Fibroblast of skin of left biceps (primary cell): ENCODE measurements at regions not wholly inside any gene's neighbourhood (a gene's known extent, or its start where the extent isn't known, plus 50 kb on each side); places are given as distances from the start of the nearest gene placed in this dataset.

Experiments used
- DNase-seq, 2 experiments: peaks; one replicate each; pipeline ENCODE4 v3.0.0-alpha.2; 2013; ENCODE audit warnings: low read depth in 2 of 2

DNA sequence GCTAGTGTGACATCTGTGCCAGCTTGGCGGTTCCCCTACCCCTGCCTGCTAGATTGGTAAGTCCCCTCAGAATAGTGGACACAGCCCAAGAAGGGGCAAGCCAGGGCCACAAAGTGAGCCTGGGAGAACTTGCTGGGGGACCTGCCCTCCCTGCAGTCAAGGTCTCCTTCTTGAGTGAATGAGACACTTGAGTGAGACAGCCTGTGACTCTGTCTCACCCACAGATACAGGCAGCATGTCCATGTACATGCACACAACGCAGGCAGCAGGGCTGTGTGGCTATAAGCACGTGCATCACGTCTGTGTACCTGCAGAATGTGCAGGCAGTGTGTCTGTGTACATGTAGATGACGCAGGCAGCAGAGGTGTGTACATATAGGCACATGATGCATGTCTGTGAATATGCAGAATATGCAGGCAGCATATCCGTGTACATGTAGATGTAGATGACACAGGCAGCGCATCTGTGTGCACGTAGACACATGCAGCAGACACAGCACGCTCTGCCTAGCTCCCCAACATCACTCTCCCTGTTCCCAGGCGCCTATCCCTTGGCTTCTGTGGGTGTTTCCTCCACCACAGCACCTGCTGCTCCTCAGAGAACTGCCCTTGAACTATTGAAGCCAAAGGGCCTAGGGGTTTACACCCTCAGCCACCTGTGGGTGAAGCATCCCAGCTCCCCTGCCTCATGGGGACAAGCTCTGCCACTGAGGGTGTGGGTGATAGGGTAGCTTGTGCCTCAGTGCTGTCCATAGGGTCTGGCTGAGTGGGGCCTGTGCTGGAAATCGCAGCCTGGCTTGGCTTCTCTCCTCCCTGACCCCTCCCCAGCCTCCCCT, 147.2 kb upstream of the TWIST2 start:
- DNase-seq: no peak

DNA sequence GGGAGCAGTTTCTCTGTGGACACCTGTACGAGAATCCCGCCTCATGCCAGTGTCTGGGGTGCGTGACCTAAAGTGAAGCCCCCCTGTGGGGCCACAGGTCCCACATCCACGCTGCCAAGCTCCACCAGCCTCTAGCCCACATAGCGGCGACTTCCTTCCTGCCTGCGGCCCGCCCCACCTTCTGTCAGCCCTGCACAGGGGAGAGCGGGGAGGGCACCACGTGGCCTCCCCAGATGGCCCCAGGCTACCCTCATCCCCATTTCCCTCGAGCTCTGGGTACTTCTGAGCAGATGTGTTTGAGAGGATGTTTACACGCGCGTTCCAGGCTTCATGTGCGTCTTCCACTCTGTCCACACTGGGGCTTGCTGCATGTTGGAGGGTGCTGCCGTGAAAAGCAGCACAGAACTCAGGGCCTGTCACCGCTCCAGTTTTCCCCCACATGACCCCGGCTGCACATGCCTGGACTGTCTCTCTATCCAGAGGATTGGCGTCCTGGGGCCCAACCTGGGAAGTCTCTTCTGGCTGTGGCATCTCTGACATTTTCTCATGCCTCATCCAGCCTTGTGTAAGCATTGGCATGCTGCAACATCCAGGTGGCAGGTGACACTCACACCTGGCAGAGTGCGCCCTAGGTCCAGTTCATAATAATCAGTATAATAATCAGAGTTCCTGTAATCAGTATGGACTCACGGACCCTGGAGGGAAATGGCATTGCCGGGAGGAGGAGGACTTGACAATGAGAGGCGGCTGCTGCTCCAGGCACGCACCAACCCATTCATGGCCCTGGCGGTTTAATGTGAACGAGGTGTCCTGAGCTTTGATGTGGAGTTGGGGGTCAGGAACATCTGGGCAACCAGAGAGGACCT, 146.3 kb upstream of the TWIST2 start:
- no peak for DNase-seq

DNA sequence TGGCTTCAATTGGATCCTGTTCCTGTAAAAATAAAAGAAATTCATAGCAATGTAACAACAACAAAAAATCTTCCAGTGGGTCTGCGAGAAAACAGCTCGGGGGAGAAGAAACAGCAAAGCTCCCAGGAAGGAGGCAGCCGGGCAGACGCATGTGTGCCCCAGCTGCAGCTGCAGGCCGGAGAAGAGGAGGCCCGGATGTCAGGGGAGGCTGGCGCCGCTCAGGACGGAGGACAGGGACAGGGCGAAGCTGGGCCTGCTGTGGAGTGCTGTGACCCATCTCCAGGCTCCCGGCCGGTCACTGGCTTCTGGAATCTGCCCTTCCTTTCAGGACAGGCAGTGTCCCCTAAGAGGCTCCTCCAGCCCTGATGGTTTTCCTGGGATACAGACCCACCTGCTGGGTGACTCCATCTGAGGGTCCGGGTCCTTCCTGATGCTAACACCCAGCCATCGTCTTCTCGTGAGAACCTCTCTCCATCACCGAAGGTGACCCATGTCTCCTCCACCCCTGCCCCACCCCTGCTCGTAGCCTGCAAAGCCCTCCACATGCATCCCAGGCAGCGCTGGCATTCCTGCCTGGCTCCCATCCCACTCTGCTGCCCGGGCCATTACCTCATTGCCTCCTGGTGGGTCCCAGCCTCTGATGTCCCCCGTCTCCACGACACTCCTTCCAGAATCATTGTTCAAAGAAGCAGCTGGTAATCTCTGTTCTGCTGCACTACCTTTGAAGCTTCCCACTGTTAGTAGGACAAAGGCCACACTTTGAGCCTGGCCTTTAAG, 145.4 kb upstream of the TWIST2 start:
- DNase-seq: no peak

DNA sequence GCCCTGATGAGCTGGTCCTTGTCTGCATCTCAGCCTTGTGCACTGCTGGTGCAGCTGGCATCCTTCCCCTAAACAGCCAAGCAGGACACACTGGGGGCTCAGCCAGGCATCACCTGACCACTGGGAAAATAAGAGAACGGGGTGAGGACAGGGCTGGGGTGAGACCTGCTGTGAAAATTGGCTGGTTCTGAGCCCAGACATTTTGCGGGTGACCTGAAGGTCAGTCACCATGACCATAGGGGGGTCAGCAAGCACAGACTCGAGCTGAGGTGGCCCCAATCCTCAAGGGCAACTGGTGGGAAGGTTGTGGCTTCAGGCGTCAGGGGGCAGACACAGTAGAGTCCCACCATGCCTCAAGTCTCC, 144.9 kb upstream of the TWIST2 start:
- DNase-seq: no peak

DNA sequence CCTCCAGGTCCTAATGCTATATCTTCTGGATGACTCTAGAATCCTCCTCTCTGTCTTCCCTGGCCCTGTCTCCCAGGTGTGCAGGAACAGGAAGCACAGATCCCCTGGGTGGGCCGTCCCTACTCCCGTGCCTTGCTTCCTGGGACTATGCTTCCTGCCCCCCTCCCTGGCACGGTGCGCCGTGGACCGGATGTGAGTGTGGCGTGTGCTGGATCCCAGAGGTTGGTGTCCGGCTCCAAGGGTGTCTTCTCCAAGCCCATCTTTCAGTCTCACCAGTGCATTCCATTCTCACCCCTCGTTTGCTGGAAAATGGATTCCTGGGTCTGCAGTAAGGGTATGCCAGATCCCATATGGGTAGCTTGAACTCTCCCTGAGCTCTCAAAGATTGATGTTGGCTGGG, 144.4 kb upstream of the TWIST2 start:
- no peak for DNase-seq

DNA sequence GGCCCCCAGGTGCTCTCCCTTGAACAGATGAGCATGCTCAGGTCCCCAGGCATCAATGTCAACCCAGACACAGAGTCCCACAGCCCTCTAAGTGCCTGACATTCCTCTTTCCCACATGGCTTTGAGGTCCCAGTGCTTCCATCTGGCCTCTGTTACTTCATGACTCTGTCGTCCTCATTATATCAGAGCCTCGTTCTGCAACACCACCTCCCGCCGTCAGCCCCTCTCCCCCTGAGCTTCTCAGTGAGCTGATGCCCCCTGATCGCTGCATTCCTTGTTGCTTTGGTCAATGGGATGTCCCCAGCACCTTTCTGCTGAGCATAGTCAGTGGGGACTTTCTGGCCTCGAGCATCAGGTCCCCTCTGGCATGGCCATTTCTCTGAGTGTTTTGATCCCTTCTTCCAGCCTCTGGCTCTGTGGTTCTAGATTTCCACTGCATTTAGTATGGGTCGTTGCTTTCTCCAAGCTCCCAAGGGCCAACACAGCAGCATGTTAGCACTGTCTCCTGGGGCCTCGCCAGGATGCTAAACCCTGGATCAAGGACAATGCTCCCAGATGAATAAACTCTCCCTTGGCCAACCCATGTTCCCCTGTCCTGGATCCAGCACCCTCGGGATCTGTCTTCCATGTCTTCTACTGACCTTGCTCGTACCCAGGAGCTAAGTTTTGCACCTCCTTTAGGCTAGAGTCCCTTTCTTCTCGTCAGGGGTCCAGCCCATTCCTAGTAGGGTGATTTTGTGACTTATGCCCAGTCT, 143.2 kb upstream of the TWIST2 start:
- no peak for DNase-seq

DNA sequence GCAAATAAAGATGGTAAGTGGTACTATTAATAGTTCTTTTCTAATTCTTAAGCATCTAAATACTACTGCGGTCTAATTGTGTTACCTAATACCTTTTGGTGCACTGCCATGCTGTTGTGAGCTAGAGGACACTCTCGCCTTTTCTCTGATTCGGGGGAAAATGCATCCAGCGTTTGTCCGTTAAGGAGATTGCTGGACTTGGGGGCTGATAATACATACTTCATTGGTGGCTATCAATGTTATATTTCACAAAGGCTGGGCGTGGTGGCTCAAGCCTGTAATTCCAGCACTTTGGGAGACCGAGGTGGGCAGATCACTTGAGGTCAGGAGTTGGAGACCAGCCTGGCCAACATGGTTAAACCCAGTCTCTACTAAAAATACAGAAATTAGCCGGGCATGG, 141.7 kb upstream of the TWIST2 start:
- DNase-seq: no peak

DNA sequence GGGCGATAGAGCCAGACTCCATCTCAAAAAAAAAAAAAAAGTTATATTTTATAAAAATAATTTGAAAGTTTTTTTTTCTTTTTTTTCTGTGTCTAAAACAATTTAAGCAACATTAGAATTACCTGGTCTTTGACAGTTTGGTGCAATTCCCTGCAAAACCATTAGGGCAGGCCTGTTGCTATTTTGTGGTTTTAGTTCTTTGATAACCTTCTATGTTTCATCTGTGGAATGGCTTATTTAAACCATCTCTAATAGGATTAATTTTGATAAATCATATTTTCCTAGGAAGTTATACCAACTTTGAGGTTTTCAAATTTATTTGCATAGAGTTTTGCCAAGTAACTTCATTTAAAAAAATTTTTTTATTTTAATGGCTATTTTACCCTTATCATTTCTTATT, 141.2 kb upstream of the TWIST2 start:
- DNase-seq: no peak

DNA sequence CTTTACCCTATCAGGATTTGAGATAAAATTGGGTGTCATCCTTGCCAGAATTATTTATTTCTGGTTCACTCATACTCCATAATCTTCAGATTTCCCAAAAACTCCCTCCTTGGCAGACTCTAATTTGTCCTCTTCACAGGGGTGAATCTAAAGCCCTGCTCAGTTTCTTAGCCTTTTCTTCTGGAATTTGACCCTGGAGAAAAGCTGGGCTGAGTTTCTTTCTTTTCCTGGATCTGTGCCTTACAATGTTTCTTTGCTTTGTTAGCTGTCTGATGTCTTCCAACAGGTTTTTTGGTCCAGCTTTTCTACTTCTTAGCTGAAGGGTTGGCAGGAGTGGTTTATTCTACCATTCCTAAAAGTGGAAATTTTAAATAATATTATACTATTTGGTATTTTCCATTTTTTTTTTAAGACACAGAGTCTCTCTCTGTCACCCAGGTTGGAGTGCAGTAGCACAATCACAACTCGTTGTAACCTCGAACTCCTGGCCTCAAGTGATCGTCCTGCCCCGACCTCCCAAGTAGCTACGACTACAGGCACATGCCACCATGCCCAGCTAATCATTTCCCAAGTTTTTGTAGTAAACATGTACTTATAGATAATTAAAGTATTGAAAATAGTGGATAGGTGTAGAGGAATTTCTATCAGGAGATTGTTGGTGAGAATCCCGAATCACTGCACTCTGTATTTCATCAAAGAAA, 138.4 kb upstream of the TWIST2 start:
- no peak for DNase-seq

DNA sequence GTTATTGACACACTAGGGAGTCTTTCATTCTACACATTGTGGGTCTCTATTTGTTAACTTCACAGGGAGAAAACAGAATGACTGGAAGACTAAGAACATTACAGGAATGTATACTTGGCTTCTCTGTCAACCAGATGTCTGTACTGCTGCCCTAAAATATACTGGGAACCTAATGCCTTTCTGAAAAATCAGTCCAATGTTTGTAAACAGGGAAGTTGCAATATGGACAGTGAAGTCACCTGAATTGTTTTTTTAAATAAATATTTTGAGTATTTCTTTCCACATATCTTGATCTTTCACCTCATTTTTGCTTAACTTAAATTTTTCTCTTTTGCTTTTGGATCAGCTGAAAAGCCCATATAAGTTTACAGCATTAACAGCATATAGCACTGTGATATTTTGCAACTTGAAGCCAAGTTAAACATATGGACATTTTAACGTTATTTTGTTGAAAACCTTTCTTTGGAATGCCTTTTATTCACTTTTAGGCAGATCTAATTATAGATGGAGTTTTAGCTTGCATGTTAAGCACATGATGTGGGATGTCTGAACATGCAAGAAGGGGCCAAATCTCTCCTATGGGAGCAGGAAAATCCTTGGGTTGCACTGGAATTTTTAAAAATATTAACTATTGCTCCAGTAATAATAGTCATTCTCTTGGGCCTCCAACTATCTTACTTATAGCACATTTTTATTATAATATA, 137.7 kb upstream of the TWIST2 start:
- no peak for DNase-seq

DNA sequence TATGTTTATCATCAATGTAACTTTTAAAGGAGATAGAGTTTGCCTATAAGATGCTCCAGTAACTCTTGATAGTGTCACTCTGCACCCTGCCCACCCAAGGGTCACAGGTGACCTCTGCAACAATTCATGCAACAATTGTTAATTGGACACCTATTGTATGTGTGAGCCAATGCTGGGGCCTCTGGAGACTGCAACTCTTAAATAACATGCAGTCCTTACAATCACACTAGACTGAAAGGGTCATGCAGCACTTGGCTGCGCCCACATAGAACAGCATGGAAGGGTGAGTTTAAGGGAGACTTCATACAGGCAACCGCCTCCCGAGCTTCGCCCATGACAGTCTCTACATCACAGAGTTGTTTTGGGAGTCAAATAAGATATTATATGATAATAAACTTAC, 137.1 kb upstream of the TWIST2 start:
- DNase-seq: no peak

DNA sequence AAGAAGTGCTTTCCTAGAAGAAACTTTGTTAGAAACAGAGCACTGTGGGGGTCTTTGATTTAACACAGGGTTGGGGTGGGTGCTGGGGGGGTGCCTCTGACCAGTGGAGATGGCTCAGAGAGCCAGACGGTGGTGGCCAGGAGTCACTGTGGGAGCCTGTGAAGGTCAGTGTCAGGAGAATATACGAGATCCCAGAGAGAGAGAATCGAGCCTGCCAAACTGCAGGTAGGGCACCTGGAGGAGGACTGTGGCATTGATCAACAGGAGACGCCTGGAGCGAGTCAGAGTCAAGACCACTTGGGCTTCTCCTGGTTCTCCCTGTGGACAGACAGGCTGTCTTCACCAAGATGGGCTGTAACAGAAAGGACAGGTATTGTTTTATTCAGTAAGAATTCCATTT, 136.5 kb upstream of the TWIST2 start:
- DNase-seq: no peak

DNA sequence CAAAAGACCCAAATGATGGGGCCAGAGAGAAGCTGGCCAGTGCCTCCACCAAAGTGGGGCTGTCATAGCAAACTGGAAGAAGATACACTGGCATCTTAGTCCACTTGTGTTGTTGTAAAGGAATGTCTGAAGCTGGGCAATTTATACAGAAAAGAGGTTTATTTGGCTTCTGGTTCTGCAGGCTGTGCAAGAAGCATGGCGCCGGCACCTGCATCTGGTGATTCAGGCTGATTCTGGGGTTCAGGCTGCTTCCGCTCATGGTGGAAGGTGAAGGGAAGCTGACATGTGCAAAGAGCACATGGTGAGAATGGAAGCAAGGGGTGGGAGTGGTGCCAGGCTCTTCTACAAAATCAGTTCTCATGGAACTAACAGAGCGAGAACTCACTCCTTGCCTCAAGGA, 135.9 kb upstream of the TWIST2 start:
- DNase-seq: no peak

DNA sequence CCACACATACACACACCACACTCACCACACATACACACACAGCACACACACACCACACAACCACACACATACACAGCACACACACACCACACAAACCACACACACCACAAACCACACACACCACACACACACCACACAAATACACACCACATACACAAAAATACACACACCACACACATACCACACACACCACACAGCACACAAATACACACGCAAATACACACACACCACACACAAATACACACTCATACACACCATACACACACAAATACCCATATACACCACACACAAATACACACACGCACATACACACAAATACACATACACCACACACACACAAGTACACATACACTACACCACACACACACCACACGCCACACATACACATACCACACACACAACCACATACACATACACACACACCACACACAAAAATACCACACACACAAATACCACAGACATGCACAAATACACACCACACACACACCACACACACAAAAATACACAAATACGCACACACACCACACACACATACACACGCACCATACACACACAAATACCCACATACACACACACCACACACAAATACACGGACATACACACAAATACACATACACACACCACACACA, 134.6 kb upstream of the TWIST2 start:
- DNase-seq: no peak

DNA sequence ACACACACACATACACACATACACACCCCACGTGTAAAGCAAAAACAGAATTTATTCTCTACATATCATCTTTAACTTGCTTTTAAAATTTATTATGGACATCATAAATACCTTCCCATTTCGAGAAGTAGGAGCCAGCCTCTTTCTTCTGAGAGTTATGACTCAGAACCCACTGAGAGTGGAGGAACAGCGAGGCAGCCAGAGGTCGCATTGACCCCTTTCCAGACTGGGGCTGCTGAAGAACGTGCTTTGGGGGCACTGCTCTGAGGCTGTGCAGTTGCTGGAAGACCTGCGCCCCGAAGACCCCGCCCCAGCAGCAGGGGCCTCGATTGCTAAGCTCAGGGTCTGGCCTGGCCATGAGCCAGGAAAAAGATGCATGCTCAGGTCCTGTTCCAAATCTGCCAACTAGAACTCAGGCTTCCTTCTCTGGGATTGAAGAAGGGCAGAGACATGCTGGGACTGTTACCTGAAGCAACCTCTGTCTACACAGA, 133.8 kb upstream of the TWIST2 start:
- DNase-seq: no peak

DNA sequence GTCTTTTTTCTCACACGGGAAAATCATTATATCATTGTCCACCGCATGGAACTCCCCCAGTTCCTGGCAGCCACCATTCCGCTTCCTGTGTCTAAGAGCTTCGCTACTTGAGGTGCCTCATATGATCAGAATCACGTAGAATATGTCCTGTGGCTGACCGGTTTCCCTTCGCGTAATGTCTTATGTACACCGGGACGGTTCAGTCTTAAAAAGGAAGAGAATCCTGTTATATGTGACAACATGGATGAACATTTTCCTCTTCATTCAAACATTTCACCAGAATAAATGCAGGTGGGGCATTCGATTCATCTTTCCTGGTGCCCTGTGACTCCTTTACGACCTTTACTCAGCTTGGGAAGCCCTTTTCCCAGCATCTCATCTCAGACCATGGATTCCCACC, 131.7 kb upstream of the TWIST2 start:
- DNase-seq: no peak

DNA sequence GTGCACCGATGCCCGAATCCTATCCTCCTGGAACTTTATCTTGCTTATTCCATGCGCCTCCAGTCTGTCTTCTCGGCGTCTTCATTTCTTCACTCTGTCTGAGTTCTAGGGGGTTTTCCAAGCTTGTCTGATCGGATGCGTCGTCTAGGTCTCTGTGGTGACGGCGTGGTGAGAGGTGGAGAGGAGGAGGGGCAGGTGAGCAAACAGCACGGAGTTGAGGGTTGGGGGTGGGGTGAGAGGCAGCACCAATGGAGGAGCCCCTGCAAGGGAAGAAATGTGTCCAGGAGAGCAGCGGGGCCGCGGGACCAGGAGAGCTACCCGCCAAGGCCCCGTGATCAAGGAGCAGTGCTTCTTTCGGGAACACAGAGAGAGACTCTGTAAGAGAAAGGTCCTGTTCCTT, 131.3 kb upstream of the TWIST2 start:
- no peak for DNase-seq

DNA sequence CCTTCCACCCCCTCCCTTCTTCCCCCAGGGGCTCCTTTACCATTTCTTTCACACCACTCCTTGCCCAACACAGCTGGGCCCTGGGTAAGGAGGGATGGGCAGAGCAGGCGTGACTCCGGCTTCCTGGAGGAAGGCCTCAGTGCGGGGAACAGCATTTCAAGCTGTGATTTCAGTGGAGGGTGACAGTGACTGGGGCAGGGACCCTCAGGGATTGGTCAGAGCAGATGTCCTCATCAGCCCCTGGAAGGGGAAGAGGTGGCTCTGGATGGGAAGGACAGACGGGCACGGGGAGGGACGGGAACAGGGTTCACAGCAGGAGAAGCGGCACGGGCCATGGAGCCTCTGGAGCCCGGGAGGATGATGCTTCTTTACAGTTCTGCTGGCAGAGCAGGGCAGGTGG, 130.8 kb upstream of the TWIST2 start:
- DNase-seq: no peak

DNA sequence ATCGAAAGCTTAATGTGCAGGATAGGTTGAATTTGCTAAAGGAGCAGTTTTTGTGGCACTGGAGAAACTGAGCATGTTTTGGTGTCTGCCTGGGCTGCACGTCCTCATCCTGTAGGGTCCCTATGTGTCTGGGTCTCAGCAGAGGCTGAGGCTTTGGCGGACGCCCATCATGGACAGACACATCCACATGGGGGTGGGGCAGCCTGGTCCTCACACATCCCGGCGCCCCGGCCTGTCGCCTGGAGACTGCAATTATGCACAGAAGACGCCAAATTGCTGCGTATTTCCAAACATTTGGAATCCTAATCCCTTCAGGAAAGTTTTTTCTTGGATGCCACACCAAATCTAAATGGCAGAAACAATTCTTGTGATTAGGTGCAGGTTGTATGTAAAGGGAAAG, 128.2 kb upstream of the TWIST2 start:
- DNase-seq: no peak

DNA sequence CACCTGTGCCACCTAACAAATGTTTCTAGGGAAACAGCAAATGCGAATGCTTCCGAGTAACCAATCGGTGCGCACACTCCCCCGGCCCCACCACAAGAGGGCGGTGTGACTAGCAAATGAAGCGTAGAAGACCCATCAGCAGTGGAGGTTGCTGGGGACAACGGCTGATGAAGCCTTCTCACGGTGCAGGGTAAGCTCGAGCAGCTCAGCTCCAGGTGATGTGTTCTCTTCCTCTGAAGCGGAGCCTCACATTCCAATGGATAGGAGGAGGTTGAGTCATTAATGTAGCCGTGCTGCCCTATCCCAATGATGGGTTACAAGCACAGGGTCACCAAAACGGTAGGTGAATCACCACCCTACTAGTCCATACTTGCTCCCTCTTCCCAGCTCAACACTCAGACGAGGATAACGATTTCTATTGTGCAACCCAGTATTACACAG, 127.6 kb upstream of the TWIST2 start:
- no peak for DNase-seq
